CD4-positive, alpha-beta T cell treated with Interleukin-15 for 1 hour (primary cell): ENCODE measurements at regions not wholly inside any gene's neighbourhood (a gene's known extent, or its start where the extent isn't known, plus 50 kb on each side); places are given as distances from the start of the nearest gene placed in this dataset.
"Not testable (repeated sequence)": the region's sequence is repeated elsewhere in the genome, so short reads cannot be mapped to it uniquely, and the experiment has no call there.

ENCODE experiments used
- DNase-seq: peaks from one replicate; pipeline ENCODE4 v3.0.0-alpha.2; 2020

DNA sequence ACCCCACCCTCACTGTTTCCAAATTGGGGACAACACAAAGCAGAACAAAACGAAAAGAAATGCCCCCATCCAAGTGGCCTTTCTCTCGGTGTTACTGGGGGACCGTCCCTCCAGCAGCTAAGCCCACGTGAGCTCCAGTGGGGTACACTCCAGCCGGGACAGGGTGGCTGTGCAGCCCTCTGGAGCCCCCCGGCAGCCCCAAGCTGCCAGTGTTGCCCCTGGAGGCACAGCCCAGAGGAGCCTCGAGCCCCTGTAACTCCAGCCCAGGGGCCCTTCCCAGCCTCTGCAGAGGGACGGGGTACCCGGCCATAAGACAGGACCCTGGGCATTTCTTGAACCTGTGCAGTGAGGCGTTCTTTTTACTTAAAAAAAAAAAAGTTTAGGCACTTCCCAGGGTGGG is 124.5 kb upstream of the KCTD7 start:
- DNase-seq = no peak

DNA sequence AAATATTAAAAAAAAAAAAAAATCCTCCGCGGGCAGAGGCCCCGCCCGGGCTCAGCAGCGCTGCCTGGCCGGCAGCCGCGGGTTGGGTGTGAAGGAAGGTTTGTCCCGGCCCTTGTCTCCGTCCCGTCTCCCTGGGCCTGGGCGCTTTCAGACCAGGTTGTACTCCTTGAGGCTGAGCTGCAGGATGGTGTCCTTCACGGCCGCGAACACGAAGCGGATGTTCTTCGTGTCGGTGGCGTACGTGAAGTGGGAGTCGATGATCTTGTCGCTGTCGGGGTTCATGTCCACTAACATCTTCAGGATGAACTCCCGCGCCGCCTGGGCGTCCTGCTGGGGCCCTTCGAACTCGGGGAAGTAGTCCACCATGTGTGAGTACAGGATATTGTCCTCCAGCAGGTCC is 123.7 kb upstream of the KCTD7 start:
- DNase-seq = no peak

DNA sequence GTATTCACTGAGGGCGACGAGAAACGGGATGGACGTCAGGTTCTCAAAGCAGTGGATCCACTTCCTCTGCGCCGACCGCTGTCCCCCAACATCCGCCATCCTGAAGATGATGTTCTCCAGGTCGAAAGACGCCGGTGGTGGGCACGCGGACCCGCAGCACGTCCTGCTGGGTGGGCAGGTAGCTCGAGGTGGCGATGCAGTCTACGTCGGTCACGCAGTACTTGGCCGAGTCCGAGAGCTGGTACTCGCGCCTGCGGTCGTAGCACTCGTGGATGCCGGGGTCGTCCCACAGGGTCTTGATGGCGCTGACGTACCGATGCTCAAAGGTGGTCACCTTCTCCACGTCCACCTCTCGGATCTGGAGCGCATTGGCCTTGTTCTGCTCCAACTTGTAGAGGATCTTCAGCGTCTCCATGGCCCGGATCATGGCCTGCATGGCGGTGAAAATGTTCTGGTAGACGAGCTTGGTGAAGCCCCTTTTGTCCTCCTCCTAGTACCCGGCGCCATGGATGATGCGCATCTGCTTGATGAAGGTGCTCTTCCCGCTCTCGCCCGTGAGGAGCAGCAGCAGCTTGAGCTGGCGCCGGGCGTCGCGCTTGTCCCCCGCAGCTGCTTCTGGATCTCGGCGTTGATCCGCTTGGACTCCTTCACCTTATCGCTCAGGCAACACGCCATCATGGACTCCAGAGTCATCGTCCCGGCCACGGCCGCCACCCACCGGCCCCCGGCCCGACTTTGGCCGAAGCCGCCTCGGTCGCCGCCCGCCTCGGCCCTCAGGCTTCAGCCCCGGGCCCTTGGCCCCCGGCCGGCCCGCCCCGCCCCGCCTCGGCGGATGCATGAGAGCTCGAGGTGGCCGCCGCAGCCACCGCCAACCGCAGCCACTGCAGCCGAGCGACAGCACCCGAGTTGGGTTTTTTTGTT is 122.9 kb upstream of the KCTD7 start:
- DNase-seq = peak; percentile 41

DNA sequence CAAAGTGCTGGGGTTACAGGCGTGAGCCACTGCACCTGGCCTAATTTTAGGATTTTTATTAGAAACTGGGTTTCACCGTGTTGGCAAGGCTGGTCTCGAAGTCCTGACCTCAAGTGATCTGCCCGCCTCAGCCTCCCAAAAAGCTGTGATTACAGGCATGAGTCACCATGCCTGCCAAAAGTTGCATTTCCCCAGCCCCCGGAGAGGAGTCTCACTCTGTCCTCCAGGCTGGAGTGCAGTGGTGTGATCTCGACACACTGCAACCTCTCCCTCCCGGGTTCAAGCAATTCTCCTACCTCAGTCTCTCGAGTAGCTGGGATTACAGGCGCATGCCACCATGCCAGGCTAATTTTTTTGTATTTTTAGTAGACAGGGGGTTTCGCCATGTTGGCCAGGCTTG is 122.0 kb upstream of the KCTD7 start:
- not testable (repeated sequence) for DNase-seq

DNA sequence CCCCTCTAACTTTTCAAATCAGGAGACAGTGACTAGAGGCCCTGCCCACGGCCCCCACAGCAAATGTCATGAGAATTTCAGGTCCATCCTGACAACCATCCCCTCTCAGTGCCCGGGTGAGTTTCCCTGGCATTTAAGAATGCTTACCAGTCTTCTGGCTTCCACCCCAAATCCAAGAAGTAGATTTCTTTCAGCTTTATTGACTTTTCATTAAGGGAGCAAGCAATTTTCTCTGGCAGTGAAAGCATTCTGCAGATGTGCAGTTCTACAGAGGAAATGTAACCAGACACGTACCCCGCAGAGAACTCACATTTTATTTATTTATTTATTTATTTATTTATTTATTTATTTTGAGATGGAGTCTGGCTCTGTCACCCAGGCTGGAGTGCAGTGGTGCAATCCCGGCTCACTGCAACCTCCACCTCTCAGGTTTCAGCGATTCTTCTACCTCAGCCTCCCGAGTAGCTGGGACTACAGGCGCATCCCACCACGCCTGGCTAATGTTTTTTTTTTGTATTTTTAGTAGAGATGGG is 120.9 kb upstream of the KCTD7 start:
- DNase-seq = no peak

DNA sequence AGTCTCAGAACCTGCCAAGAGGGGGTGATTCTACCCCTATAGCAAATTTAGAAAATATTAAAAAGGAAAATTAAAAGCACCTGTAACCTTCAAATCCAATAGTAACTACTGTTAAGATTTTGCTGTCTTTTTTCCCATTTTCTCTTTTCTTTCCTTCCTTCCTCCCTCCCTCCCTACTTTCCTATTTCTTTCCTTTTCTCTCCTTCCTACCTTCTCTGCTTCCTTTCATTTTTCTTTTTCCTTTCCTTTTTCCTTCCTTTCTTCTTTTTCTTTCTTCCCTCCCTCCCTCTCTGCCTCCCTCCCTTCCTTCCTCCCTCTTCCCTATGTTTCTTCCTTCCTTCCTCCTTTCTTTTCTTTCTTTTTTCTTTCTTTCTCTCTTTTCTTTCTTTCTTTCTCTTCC is 120.2 kb upstream of the KCTD7 start:
- DNase-seq = no peak

DNA sequence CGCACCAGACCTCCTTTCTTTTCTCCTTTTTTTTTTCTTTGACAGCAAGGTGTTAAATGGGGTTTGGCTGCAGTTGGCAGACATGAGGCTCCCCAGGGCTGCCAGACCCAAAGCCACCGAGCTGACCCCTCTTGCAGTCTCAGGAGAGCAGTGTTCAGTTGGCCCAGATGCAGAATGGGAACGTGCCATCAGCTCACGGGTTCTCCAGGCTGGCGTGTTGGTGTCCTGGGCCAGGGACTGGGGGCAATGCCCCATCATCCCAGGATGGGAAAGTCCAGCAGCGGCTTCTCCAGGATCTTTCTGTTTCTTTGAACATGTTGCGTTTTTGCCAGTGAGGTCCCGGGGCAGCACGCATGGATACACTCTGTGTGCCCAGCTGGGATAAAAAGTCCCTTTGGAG is 114.6 kb upstream of the KCTD7 start:
- no peak for DNase-seq

DNA sequence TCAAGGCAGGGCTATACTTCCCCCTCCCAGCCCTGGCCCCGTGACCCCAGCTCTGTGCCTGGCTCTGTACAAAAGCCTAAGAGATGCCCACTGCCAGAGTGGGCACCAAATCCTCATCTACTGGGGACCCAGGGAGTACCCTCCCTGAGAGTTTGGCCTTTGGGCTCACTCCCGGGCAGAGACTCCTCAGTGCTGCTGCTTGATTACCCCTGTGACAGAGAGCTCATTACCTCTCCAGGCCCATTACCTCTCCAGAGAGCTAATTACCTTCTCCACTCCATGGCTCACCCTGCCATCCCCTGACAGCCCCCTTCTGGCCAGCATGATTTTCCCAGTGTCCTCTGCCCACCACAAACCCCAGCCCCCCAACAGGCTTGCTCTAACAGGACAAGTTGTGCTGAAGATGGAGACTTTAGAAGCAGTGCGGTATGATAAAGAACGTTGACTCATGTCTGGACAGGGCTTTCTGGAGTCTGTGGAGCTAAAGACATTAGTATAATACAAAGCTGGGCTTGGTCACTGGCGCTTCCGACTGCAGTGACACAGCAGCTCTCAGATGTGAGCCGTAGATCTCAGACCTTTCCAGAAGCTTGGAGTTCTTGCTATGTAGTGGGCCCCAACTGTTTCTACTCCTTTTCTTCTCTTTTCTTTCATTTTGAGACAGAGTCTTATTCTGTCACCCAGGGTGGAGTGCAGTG is 111.3 kb upstream of the KCTD7 start:
- DNase-seq = no peak

DNA sequence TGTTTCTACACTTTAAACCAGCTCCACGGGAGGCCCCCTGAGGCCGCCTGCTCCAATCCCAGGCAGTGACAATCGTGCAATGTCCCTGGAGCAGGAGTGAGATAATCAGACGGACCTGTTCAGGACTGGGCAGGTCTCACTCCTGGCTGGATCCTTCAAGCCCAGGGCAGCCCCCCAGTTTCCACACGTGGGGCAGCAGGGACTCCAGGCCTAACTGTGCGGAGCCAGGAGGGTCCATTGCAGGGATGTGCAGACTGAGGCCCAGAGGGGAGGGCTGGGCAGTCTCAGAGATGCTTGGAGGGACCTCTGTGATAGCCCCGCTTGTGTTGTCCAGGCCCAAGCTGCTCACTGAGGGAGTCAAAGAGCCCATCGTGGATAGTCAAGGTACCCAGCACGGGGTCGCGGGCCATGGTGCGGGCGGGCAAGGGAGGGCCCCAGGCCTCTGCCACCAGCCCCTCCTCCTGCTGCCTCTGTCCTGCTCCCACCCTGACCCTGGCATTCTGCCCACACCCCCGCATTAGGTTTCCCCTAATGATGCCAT is 110.5 kb upstream of the KCTD7 start:
- DNase-seq = no peak

DNA sequence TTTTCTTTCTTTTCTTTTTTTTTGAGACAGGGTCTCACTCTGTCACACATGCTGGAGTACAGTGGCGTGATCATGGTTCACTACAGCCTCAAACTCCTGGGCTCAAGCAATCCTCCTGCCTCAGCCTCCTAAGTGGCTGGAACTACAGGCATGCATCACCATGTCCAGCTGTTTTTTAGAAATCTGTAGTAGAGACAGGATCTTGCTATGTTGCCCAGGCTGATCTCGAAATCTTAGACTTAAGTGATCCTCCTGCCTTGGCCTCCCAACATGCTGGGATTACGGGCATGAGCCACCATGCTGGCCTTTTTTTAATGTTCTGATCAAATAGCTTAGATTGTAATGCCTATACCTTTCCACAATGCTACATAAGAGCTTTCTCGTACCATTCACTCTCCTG is 107.0 kb upstream of the KCTD7 start:
- DNase-seq = no peak

DNA sequence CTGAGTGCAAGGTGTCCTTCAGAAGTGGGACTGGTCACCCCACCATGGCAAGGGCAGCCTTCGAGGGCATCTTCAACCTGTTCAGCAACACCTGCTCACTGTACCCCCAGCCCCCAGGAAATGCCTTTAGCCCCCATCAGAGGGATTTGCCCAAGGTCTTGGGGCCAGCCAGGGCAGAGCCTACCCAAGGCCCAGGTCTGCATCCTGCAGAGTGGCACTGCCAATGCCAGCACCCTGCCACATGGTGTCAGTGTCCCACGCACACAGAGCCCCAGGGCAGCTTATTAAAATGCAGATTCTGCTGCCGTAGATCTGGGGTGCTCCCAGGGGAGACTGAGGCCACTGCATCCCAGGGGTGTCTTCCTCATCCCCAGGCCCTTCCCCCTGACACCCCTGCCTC is 106.2 kb upstream of the KCTD7 start:
- no peak for DNase-seq

DNA sequence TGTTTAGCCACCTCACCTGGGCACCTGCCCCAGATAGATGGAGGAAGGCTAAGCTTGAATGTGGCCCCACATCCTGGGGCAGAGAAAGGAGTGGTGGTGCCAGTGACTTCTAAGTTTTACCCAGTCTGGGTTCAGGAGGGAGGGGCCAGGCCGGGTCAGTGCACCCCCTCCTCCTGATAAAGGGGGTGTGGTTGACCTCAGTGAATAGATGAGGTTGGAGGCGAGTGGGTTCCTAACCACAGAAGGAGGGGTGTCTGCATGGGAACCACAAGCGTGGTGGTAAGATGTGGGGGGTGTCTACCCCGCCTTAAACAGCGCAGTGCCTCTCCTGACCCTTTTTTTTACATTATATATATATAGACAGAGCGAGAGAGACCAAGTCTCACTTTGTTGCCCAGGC is 105.3 kb upstream of the KCTD7 start:
- no peak for DNase-seq

DNA sequence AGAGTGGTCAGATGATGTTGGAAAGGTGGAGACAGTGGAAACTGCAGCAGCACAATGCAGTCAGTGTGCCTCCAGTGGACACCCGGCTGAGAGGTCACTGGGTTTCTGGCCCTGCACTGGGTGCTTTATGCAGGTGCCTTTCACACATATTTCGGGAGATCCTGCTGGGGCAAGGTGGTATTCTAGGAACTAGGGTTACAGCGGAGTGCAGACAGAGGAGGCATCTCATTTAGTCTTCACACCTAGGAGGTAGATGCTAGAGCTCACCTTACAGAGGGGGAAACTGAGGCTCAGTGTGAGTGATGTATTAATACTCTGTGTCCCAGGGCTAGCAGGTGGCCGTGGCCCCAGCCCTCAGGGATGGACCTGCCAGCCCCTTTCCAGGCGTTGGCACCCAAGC is 103.9 kb upstream of the KCTD7 start:
- DNase-seq = no peak

DNA sequence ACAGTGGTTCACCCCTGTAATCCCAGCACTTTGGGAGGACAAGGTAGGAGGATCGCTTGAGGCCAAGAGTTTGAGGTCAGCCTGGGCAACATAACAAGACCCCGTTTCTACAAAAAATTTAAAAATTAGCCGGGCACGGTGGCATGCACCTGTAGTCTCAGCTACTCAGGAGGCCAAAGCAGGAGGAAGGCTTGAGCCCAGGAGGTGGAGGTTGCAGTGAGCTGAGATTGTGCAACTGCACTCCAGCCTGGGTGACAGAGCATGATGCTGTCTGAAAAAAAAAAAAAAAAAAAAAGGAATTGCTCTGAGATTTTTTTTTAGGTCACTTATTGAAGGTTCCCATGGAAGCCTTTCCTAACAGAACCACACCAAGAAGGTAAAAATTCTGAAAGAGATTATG is 101.9 kb upstream of the KCTD7 start:
- not testable (repeated sequence) for DNase-seq

DNA sequence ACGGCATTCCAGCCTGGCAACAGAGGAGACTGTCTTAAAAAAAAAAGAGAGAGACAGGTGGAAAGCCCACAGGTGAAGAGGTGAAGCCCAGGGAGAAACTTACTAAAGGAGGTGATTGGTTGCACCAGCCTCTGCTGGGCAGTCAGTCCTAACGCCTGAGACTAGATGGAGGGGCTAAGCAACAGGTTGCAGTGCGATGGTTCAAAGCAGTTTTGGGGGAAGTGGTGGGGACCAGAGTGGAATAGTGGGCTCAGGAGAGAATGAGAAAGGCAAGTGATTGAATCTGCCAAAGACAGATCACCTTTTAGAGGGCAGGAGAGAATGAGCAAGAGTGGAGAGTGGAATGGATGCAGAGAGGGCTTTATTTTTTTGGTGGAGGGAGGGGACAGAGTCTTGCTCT is 100.0 kb upstream of the KCTD7 start:
- DNase-seq = no peak

DNA sequence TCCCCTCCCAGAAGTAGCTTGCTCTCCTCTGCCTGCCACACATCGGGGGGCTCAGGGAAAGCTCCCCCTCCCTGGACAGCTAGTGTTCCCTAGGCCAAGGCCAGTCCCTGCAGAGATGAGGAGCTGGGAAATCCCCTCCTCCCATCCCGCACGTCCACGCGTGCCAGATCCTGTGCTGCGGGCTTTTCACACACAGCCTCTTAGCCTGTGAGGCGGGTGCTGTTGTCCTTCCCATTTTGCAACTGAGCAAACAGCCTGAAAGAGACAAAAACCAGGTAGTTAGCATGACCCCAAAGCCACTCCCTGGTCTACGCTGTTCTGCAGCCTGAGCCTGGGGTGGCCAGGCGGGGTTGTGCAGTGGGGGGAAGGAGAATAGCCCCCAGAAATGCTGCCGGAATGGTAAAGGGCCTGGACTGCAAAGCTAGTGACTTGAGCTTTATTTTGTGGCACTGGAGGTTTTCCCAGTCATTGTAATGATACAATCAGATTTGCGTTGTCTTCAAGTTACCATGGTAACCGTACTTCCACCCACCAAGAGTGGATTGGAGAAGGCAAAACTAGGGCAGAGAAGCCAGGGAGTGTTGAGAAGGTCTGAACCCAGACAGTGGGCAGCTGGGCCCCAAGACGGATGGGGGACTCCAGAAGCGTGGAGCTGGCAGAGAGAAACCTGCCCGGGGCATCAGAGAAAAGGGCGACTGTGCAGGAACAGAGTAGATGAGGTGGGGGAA is 98.6 kb upstream of the KCTD7 start:
- DNase-seq = no peak

DNA sequence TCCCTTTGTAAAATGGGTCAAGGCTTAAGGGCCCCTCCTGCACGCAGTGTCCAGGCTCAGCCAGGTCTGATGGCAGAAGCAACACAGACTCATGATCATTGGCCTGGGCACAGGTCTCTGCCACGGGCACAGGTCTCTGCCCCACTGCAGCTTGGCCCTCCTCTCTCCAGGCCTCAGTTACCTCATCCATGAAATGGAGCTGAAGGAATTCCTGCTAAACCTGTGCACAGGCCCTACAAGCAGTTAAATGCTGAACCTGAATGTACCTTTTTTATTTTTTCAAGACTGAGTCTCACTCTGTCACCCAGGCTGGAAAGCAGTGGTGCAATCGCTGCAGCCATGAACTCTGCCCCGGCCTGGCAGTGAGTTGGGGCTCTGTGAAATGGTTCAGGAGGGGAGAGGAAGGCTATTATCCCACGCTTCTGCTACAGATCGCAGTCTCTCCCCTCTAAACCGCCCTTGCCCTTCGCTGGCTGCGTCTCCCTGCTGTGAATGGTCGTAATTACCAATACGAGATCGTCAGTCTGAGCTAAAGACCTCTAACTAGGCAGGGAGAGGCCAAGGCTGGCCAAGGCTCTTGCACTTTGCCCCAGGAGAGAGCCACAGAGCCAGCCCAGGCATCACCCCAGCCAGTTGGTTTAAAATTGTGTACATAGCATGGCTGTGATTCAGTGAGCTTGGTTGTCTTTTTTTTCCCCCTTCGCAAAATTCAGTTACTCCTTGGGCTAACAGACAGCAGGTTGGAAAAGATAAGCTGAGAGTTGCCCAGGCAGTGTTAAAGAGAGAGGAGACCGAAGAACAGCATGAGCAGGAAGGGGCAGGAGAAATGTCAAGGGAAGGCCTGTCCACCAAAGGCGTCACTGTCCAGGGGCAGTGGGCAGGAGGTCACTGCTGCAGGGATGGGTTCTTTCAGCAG is 93.0 kb upstream of the KCTD7 start:
- DNase-seq = no peak

DNA sequence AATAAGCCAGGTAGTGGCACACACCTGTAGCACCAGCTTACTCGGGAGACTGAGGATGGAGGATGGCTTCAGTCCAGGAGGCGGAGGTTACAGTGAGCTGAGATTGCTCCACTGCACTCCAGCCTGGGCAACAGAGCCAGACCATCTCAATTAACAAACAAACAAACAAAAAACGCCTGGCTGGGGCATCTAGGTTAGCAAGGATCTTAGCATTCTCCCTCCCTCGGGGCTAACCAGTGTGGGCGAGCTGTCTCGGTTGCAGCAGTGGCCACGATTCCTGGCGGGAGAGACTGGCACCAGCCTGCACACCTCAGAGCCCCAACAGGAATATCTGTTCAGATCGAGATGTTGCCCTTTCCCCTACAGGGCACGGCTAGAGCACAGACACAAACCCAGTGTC is 91.3 kb upstream of the KCTD7 start:
- no peak for DNase-seq

DNA sequence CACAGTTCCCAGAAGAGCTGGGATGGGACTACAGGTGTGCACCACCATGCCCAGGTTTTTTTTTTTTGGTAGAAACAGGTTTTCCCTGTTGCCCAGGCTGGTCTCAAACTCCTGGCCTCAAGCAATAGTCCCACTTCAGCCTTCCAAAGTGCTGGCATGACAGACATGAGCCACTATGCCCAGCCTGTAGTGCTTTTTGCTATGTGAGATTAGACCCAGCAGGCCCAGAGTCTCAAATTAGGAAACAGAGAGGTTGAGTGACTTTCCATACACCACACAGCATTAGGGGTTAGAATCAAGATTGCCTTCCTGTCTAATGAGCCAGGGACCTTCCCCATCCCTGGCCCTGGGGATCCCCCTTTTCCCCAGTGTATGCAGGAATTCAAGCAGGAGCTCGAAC is 90.8 kb upstream of the KCTD7 start:
- no peak for DNase-seq

DNA sequence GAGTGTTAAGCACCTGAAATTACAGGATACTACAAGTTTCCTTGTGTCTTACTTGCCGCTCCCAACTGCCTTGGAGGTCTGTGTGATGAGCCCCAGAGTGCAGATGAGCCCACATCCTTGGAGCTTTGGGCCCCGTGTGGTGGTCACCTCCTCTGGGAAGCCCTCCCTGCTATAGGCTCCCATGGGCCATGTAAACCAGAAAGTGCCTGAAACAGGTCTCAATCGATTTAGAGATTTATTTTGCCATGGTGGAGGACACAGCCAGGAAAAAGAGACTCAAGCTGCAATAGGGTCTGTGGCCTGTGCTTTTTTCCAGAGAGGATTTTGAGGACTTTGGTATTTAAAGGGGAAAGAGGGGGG is 89.4 kb upstream of the KCTD7 start:
- DNase-seq = no peak

DNA sequence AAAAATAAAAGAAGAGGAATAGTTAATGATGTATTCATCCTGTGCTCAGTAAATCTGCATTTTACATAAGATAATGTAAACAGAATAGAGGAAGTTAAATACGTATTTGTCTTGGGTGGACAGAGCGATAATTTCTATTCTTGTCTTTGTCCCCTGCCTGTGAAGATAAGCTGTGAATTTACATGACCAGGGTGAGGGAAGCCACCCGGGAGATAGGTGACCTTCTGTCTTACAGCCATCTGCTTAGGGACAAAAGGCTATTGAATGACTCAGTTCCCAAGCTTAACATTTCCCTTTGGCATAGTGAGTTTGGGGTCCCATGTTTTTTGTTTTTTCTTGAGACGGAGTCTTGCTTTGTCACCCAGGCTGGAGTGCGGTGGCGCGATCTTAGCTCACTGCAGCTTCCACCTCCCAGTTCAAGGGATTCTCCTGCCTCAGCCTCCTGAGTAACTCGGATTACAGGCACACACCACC is 88.7 kb upstream of the KCTD7 start:
- no peak for DNase-seq

DNA sequence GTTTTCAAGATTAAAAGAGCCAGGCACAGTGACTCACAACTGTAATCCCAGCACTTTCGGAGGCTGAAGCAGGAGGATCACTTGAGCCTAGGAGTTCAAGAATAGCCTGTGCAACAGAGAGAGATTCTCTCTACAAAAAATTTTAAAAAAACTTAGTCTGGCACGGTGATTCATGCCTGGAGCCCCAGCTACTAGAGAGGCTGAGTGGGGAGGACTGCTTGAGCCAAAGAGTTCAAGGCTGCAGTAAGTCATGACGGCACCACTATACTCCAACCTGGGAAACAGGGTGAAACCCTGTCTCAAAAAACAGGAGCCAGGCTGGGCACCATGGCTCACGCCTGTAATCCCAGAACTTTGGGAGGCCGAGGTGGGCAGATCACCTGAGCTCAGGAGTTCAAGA is 86.6 kb upstream of the KCTD7 start:
- no peak for DNase-seq
